Smooth muscle cell (in vitro differentiated cells): ENCODE measurements at regions not wholly inside any gene's neighbourhood (a gene's known extent, or its start where the extent isn't known, plus 50 kb on each side); places are given as distances from the start of the nearest gene placed in this dataset.
"Not testable (repeated sequence)": the region's sequence is repeated elsewhere in the genome, so short reads cannot be mapped to it uniquely, and the experiment has no call there.

Experiments used
- DNase-seq: peaks from one replicate; lab custom pipeline; 2025; ENCODE audit not compliant: unreplicated experiment; lab: John Stamatoyannopoulos, UW
- H2AFZ ChIP-seq: fragments of 200-600 bp; sonication (generic); 2 replicates; pipeline ENCODE4 v1.6.0; 2016; ENCODE audit warnings: antibody characterized with exemption, low read depth, mild to moderate bottlenecking
- H3F3A ChIP-seq: fragments of 200-600 bp; sonication (generic); 2 replicates; pipeline ENCODE4 v1.6.0; 2017; ENCODE audit warnings: antibody characterized with exemption, low read depth
- H3K27ac ChIP-seq: fragments of 200-600 bp; sonication (generic); 2 replicates; pipeline ENCODE4 v1.5.1; 2016; ENCODE audit warnings: low read depth, mild to moderate bottlenecking
- H3K27me3 ChIP-seq: fragments of 200-600 bp; sonication (generic); 2 replicates; pipeline ENCODE4 v1.6.1; 2016; ENCODE audit warnings: low read depth, mild to moderate bottlenecking
- H3K36me3 ChIP-seq: fragments of 200-600 bp; sonication (generic); 2 replicates; pipeline ENCODE4 v1.5.1; 2016; ENCODE audit warnings: low read depth
- H3K4me1 ChIP-seq: fragments of 200-600 bp; sonication (generic); 2 replicates; pipeline ENCODE4 v1.5.1; 2016; ENCODE audit warnings: low read depth
- H3K4me2 ChIP-seq: fragments of 200-600 bp; sonication (generic); 2 replicates; pipeline ENCODE4 v1.6.0; 2016; ENCODE audit warnings: mild to moderate bottlenecking
- H3K4me3 ChIP-seq: fragments of 200-600 bp; sonication (generic); 2 replicates; pipeline ENCODE4 v1.5.1; 2016; ENCODE audit warnings: mild to moderate bottlenecking
- H3K79me2 ChIP-seq: fragments of 200-600 bp; sonication (generic); 2 replicates; pipeline ENCODE4 v1.6.0; 2016; ENCODE audit warnings: low read depth, mild to moderate bottlenecking
- H3K9ac ChIP-seq: fragments of 200-600 bp; sonication (generic); 2 replicates; pipeline ENCODE4 v1.6.0; 2016; ENCODE audit warnings: low read depth
- H3K9me3 ChIP-seq: fragments of 200-600 bp; sonication (generic); replicated peaks from 2 replicates; pipeline ENCODE4 v1.5.1; 2016; ENCODE audit warnings: low read depth
- H4K20me1 ChIP-seq: fragments of 200-600 bp; sonication (generic); 2 replicates; pipeline ENCODE4 v1.6.0; 2016; ENCODE audit warnings: low read depth
- CTCF ChIP-seq: fragments of 200-600 bp; sonication (generic); IDR thresholded peaks from 2 replicates; pipeline ENCODE4 v1.5.1; 2017; ENCODE audit warnings: borderline replicate concordance, mild to moderate bottlenecking, antibody characterized with exemption; ENCODE audit not compliant: insufficient read depth, poor library complexity, severe bottlenecking
- WGBS: methylation state at CpG from one replicate; pipeline ENCODE4 v1.1.7; 2016; ENCODE audit warnings: low lambda C conversion rate; 5-methylcytosine and 5-hydroxymethylcytosine counted together

GRCh38 chr1:188827400-188827799, 1650.3 kb downstream of the BRINP3 start:
- H3K27ac ChIP-seq = no peak overlapping the region
- no peaks in the 10 kb centered on the region for H3K36me3 ChIP-seq
- 89% methylated on average over 2 of the region's 2 CpGs for whole genome bisulfite sequencing
- H3K27me3 ChIP-seq = no peaks in the 10 kb centered on the region
- H3K79me2 ChIP-seq = no peaks in the 10 kb centered on the region
- H3K4me1 ChIP-seq = no peaks in the 10 kb centered on the region
- no peak overlapping the region for H2AFZ ChIP-seq
- no peak for TF ChIP-seq CTCF
- no peaks in the 10 kb centered on the region for H3F3A ChIP-seq
- H3K4me2 ChIP-seq = no peak overlapping the region
- H3K9ac ChIP-seq = no peak overlapping the region
- H4K20me1 ChIP-seq = no peaks in the 10 kb centered on the region
- H3K4me3 ChIP-seq = no peak overlapping the region
- no peak for DNase-seq
- H3K9me3 ChIP-seq = no peaks in the 10 kb centered on the region

GRCh38 chr1:188841111-188841696, 1636.5 kb downstream of the BRINP3 start:
- H3K36me3 ChIP-seq, H3K9me3 ChIP-seq, H3K4me2 ChIP-seq, H3F3A ChIP-seq, H2AFZ ChIP-seq, H4K20me1 ChIP-seq, H3K27me3 ChIP-seq, H3K4me1 ChIP-seq, H3K79me2 ChIP-seq, H3K9ac ChIP-seq, DNase-seq, H3K27ac ChIP-seq, H3K4me3 ChIP-seq: not testable (repeated sequence)
- WGBS = 96% methylated on average over 29 of the region's 40 CpGs

- Histone ChIP-seq H2AFZ (no peak overlapping the region), H3K27ac (no peak overlapping the region), H3K9me3 (no peaks in the 10 kb centered on the region), H3K4me1 (no peaks in the 10 kb centered on the region), H3K4me3 (no peak overlapping the region), H3K4me2 (no peak overlapping the region), H4K20me1 (no peaks in the 10 kb centered on the region), H3F3A (no peaks in the 10 kb centered on the region), H3K9ac (no peak overlapping the region), H3K79me2 (no peaks in the 10 kb centered on the region), H3K36me3 (no peaks in the 10 kb centered on the region), H3K27me3 (no peaks in the 10 kb centered on the region)
- no peak for DNase-seq
- 95% methylated on average over 6 of the region's 6 CpGs for WGBS
- TF ChIP-seq CTCF = no peak
Measured at GRCh38 chr1:188846468-188846867, 1631.2 kb downstream of the BRINP3 start.

- H3K4me3 ChIP-seq = no peak overlapping the region
- no peak overlapping the region for H3K4me2 ChIP-seq
- 90% methylated on average over 31 of the region's 31 CpGs for WGBS
- no peak overlapping the region for H2AFZ ChIP-seq
- H3K9ac ChIP-seq = no peak overlapping the region
- H3F3A ChIP-seq = no peaks in the 10 kb centered on the region
- no peak for DNase-seq
- H4K20me1 ChIP-seq = no peaks in the 10 kb centered on the region
- H3K27ac ChIP-seq = no peak overlapping the region
- no peaks in the 10 kb centered on the region for H3K79me2 ChIP-seq
- no peaks in the 10 kb centered on the region for H3K4me1 ChIP-seq
- H3K27me3 ChIP-seq = no peaks in the 10 kb centered on the region
- no peaks in the 10 kb centered on the region for H3K9me3 ChIP-seq
- TF ChIP-seq CTCF = no peak
- no peaks in the 10 kb centered on the region for H3K36me3 ChIP-seq
Measured at GRCh38 chr1:188857526-188858087, 1620.1 kb downstream of the BRINP3 start.
